ENCODE measurements at regions not wholly inside any gene's neighbourhood (a gene's known extent, or its start where the extent isn't known, plus 50 kb on each side); places are given as distances from the start of the nearest gene placed in this dataset.

GRCh38 chr9:87813119-87813463 lies 69.6 kb upstream of the SPATA31E1 start:
- TF ChIP-seq CTCF (IDR thresholded peaks at IDR 0.05; ENCODE audit: control insufficient read depth, extremely low read depth, insufficient read depth), result no peak
- DNase-seq (ENCODE audit: low read depth), result no peak

GRCh38 chr9:87816036-87816435 lies 66.6 kb upstream of the SPATA31E1 start:
- no peak for TF ChIP-seq CTCF (IDR thresholded peaks at IDR 0.05; ENCODE audit: control insufficient read depth, extremely low read depth, insufficient read depth)
- no peak overlapping the region for H3K4me3 ChIP-seq (ENCODE audit: low read depth, low read length)
- peak; percentile 31 for DNase-seq (ENCODE audit: low read depth)

More at GRCh38 chr9:87813119-87813463, 69.6 kb upstream of the SPATA31E1 start:
- H3K4me3 ChIP-seq (ENCODE audit: low read depth, low read length), result no peak overlapping the region

- TF ChIP-seq CTCF (IDR thresholded peaks at IDR 0.05; ENCODE audit: control insufficient read depth, extremely low read depth, insufficient read depth), result no peak
- DNase-seq (ENCODE audit: low read depth), result no peak
- H3K4me3 ChIP-seq (ENCODE audit: low read depth, low read length), result no peak overlapping the region
These were observed 64.4 kb upstream of the SPATA31E1 start for GRCh38 chr9:87818308-87818707.

- no peak overlapping the region for H3K4me3 ChIP-seq (ENCODE audit: low read depth, low read length)
- DNase-seq (ENCODE audit: low read depth), result no peak
- no peak for TF ChIP-seq CTCF (IDR thresholded peaks at IDR 0.05; ENCODE audit: control insufficient read depth, extremely low read depth, insufficient read depth)
These were observed 58.3 kb upstream of the SPATA31E1 start for GRCh38 chr9:87824216-87824875.

- no peak for TF ChIP-seq CTCF (IDR thresholded peaks at IDR 0.05; ENCODE audit: control insufficient read depth, extremely low read depth, insufficient read depth)
- H3K4me3 ChIP-seq (ENCODE audit: low read depth, low read length), result no peak overlapping the region
- DNase-seq (ENCODE audit: low read depth), result no peak
These were observed 57.8 kb upstream of the SPATA31E1 start for GRCh38 chr9:87824886-87825285.

- no peak for DNase-seq (ENCODE audit: low read depth)
- no peak for TF ChIP-seq CTCF (IDR thresholded peaks at IDR 0.05; ENCODE audit: control insufficient read depth, extremely low read depth, insufficient read depth)
- no peak overlapping the region for H3K4me3 ChIP-seq (ENCODE audit: low read depth, low read length)
These were observed 56.3 kb upstream of the SPATA31E1 start for GRCh38 chr9:87826331-87826730.

- H3K4me3 ChIP-seq (ENCODE audit: low read depth, low read length), result no peak overlapping the region
- no peak for TF ChIP-seq CTCF (IDR thresholded peaks at IDR 0.05; ENCODE audit: control insufficient read depth, extremely low read depth, insufficient read depth)
- DNase-seq (ENCODE audit: low read depth), result no peak
These were observed 55.3 kb upstream of the SPATA31E1 start for GRCh38 chr9:87827341-87827740.

Measured in LNCaP clone FGC (cell line).